ENCODE measurements at regions not wholly inside any gene's neighbourhood (a gene's known extent, or its start where the extent isn't known, plus 50 kb on each side); places are given as distances from the start of the nearest gene placed in this dataset.
A peak's percentile ranks its signal among the peaks of the same experiment; 100 is the strongest.

GRCh38 chr1:88221411-88221810 lies 462.7 kb upstream of the PKN2 start:
- H3K27ac ChIP-seq (ENCODE audit: low read length): no peak overlapping the region
- no peak for DNase-seq
- H3K36me3 ChIP-seq (ENCODE audit: control insufficient read depth, insufficient read depth, low read length): no peaks in the 10 kb centered on the region
- no CpG with 5 or more reads among the region's 2 CpGs for WGBS (ENCODE audit: insufficient coverage, low lambda C conversion rate)
- no peaks in the 10 kb centered on the region for H3K9me3 ChIP-seq (ENCODE audit: control insufficient read depth, low read depth, low read length)
- H3K4me3 ChIP-seq (ENCODE audit: low read length): no peak overlapping the region
- peaks cover 21% of the 10 kb centered on the region for H3K4me1 ChIP-seq (ENCODE audit: control insufficient read depth, insufficient read depth, low read length)
- no peaks in the 10 kb centered on the region for H3K27me3 ChIP-seq (ENCODE audit: control insufficient read depth, insufficient read depth, low read length)

DNA sequence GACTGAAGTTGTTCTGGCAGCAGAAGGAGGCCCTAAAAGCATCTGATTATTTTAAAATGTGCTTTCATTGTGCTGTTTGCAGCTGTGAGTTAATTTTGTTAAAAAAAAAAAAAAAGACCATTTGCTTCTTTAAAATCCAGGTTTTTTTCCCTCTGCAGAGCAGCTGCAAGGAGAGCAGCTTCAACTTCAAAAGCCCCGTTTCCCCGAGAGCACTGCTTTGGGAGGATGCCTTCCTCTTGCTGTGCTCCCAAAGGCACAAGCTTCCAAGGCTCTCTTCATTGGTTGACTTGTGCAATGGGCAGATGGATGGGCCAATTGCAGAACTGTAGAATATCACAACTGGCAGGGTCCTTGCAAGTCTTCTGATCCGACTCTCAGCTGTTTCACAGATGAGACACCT lies 459.2 kb upstream of the PKN2 start:
- no peak for DNase-seq
- no peak overlapping the region for H3K27ac ChIP-seq (ENCODE audit: low read length)
- H3K4me1 ChIP-seq (ENCODE audit: control insufficient read depth, insufficient read depth, low read length): peaks cover 11% of the 10 kb centered on the region
- H3K27me3 ChIP-seq (ENCODE audit: control insufficient read depth, insufficient read depth, low read length): no peaks in the 10 kb centered on the region
- no peaks in the 10 kb centered on the region for H3K36me3 ChIP-seq (ENCODE audit: control insufficient read depth, insufficient read depth, low read length)
- no peaks in the 10 kb centered on the region for H3K9me3 ChIP-seq (ENCODE audit: control insufficient read depth, low read depth, low read length)
- no CpG with 5 or more reads among the region's 3 CpGs for WGBS (ENCODE audit: insufficient coverage, low lambda C conversion rate)
- no peak overlapping the region for H3K4me3 ChIP-seq (ENCODE audit: low read length)

GRCh38 chr1:88228114-88228513 lies 456.0 kb upstream of the PKN2 start:
- H3K36me3 ChIP-seq (ENCODE audit: control insufficient read depth, insufficient read depth, low read length): no peaks in the 10 kb centered on the region
- no peaks in the 10 kb centered on the region for H3K9me3 ChIP-seq (ENCODE audit: control insufficient read depth, low read depth, low read length)
- H3K4me3 ChIP-seq (ENCODE audit: low read length): no peak overlapping the region
- no peaks in the 10 kb centered on the region for H3K27me3 ChIP-seq (ENCODE audit: control insufficient read depth, insufficient read depth, low read length)
- H3K4me1 ChIP-seq (ENCODE audit: control insufficient read depth, insufficient read depth, low read length): peaks cover 3% of the 10 kb centered on the region
- DNase-seq: peak; percentile 5 to 39
- no CpG with 5 or more reads among the region's 3 CpGs for WGBS (ENCODE audit: insufficient coverage, low lambda C conversion rate)
- H3K27ac ChIP-seq (ENCODE audit: low read length): no peak overlapping the region

DNA sequence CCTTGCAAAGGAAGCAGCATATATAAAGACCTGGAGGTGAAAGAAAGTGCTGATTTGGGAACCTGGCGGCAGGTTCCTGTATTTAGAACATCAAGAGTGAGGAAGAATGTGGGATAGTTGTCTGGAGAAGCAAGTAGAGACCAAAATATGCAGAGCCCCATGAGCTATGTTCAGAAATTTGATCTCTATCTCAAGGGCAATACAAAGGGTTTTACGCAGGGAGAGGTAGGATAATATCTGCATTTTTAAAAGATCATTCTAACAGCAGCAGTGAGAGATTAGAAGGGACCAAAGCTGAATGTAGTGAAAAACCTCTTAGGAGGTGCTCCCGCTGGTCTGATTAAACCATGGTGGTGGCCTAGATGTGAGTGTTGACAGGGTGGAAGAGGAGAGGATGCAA lies 453.9 kb upstream of the PKN2 start:
- DNase-seq: no peak
- 100% methylated on average over 1 of the region's 3 CpGs for WGBS (ENCODE audit: insufficient coverage, low lambda C conversion rate)

GRCh38 chr1:88237058-88237457 lies 447.0 kb upstream of the PKN2 start:
- H3K27me3 ChIP-seq (ENCODE audit: control insufficient read depth, insufficient read depth, low read length): no peaks in the 10 kb centered on the region
- H3K9me3 ChIP-seq (ENCODE audit: control insufficient read depth, low read depth, low read length): peaks cover 5% of the 10 kb centered on the region
- no CpG with 5 or more reads among the region's 3 CpGs for WGBS (ENCODE audit: insufficient coverage, low lambda C conversion rate)
- no peaks in the 10 kb centered on the region for H3K36me3 ChIP-seq (ENCODE audit: control insufficient read depth, insufficient read depth, low read length)
- H3K4me3 ChIP-seq (ENCODE audit: low read length): no peak overlapping the region
- no peaks in the 10 kb centered on the region for H3K4me1 ChIP-seq (ENCODE audit: control insufficient read depth, insufficient read depth, low read length)
- no peak overlapping the region for H3K27ac ChIP-seq (ENCODE audit: low read length)
- DNase-seq: no peak

More for the DNA sequence above, 453.9 kb upstream of the PKN2 start:
- Histone ChIP-seq H3K27ac (ENCODE audit: low read length) (no peak overlapping the region), H3K9me3 (ENCODE audit: control insufficient read depth, low read depth, low read length) (no peaks in the 10 kb centered on the region), H3K4me3 (ENCODE audit: low read length) (no peak overlapping the region), H3K27me3 (ENCODE audit: control insufficient read depth, insufficient read depth, low read length) (no peaks in the 10 kb centered on the region), H3K36me3 (ENCODE audit: control insufficient read depth, insufficient read depth, low read length) (no peaks in the 10 kb centered on the region), H3K4me1 (ENCODE audit: control insufficient read depth, insufficient read depth, low read length) (peaks cover 3% of the 10 kb centered on the region)

DNA sequence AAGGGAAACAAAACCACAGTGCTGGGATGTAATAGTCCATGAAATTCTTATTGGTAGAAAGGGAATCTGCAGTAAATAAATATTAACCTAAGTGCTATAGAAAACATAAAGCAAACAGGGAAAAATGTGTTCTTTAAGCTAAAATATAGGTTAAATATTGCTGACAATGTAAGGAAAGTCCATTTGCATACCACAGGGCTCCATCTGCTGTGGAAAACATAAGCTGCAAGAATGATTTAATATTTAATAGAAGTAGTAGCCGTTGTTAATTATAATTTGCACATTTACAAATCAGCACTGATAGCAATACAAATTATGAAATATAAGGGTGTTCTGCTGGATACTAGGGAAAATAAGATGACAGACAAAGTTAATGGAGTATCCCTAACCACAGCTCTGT lies 444.9 kb upstream of the PKN2 start:
- Histone ChIP-seq H3K27ac (ENCODE audit: low read length) (no peak overlapping the region), H3K9me3 (ENCODE audit: control insufficient read depth, low read depth, low read length) (peaks cover 5% of the 10 kb centered on the region), H3K36me3 (ENCODE audit: control insufficient read depth, insufficient read depth, low read length) (no peaks in the 10 kb centered on the region), H3K4me3 (ENCODE audit: low read length) (no peak overlapping the region), H3K4me1 (ENCODE audit: control insufficient read depth, insufficient read depth, low read length) (no peaks in the 10 kb centered on the region), H3K27me3 (ENCODE audit: control insufficient read depth, insufficient read depth, low read length) (no peaks in the 10 kb centered on the region)
- DNase-seq: no peak
- WGBS (ENCODE audit: insufficient coverage, low lambda C conversion rate): 50% methylated on average over 1 of the region's 1 CpG

- H3K27ac ChIP-seq (ENCODE audit: low read length): no peak overlapping the region
These were observed 436.4 kb upstream of the PKN2 start for GRCh38 chr1:88247666-88248065.

GRCh38 chr1:88250915-88251314 lies 433.2 kb upstream of the PKN2 start:
- Histone ChIP-seq H3K4me3 (ENCODE audit: low read length) (no peak overlapping the region), H3K27me3 (ENCODE audit: control insufficient read depth, insufficient read depth, low read length) (no peaks in the 10 kb centered on the region), H3K9me3 (ENCODE audit: control insufficient read depth, low read depth, low read length) (no peaks in the 10 kb centered on the region), H3K27ac (ENCODE audit: low read length) (no peak overlapping the region), H3K36me3 (ENCODE audit: control insufficient read depth, insufficient read depth, low read length) (no peaks in the 10 kb centered on the region), H3K4me1 (ENCODE audit: control insufficient read depth, insufficient read depth, low read length) (no peaks in the 10 kb centered on the region)
- DNase-seq: no peak

More at GRCh38 chr1:88247666-88248065, 436.4 kb upstream of the PKN2 start:
- no peaks in the 10 kb centered on the region for H3K4me1 ChIP-seq (ENCODE audit: control insufficient read depth, insufficient read depth, low read length)
- no peaks in the 10 kb centered on the region for H3K27me3 ChIP-seq (ENCODE audit: control insufficient read depth, insufficient read depth, low read length)
- no peaks in the 10 kb centered on the region for H3K36me3 ChIP-seq (ENCODE audit: control insufficient read depth, insufficient read depth, low read length)
- no peaks in the 10 kb centered on the region for H3K9me3 ChIP-seq (ENCODE audit: control insufficient read depth, low read depth, low read length)
- DNase-seq: no peak
- H3K4me3 ChIP-seq (ENCODE audit: low read length): no peak overlapping the region

DNA sequence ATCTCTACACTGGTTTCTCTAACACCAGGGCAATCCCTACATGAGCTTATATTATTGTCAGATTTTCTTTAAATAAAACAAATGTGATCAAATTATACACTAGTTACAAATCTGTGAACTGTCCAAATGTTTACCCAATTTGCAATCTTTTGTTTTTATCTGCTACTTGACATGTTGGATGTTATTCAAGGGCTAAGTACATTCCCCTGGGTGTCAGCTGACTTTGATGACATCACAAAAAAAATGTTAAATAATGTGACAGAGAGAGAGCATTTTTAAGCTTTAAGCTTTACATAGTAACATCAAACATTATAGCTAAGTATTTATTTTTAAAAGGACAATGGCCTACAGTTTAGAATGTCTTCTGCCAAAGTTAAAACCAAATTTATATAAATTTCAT lies 431.3 kb upstream of the PKN2 start:
- Histone ChIP-seq H3K27ac (ENCODE audit: low read length) (no peak overlapping the region), H3K4me3 (ENCODE audit: low read length) (no peak overlapping the region), H3K27me3 (ENCODE audit: control insufficient read depth, insufficient read depth, low read length) (no peaks in the 10 kb centered on the region), H3K9me3 (ENCODE audit: control insufficient read depth, low read depth, low read length) (no peaks in the 10 kb centered on the region), H3K4me1 (ENCODE audit: control insufficient read depth, insufficient read depth, low read length) (no peaks in the 10 kb centered on the region), H3K36me3 (ENCODE audit: control insufficient read depth, insufficient read depth, low read length) (no peaks in the 10 kb centered on the region)
- no peak for DNase-seq

GRCh38 chr1:88265606-88266005 lies 418.5 kb upstream of the PKN2 start:
- H3K36me3 ChIP-seq (ENCODE audit: control insufficient read depth, insufficient read depth, low read length): no peaks in the 10 kb centered on the region
- no peak overlapping the region for H3K27ac ChIP-seq (ENCODE audit: low read length)
- WGBS (ENCODE audit: insufficient coverage, low lambda C conversion rate): no CpG with 5 or more reads among the region's 1 CpG
- no peaks in the 10 kb centered on the region for H3K27me3 ChIP-seq (ENCODE audit: control insufficient read depth, insufficient read depth, low read length)
- DNase-seq: no peak
- no peaks in the 10 kb centered on the region for H3K9me3 ChIP-seq (ENCODE audit: control insufficient read depth, low read depth, low read length)
- no peaks in the 10 kb centered on the region for H3K4me1 ChIP-seq (ENCODE audit: control insufficient read depth, insufficient read depth, low read length)
- H3K4me3 ChIP-seq (ENCODE audit: low read length): no peak overlapping the region

- Histone ChIP-seq H3K27ac (ENCODE audit: low read length) (no peak overlapping the region), H3K4me1 (ENCODE audit: control insufficient read depth, insufficient read depth, low read length) (no peaks in the 10 kb centered on the region), H3K9me3 (ENCODE audit: control insufficient read depth, low read depth, low read length) (no peaks in the 10 kb centered on the region), H3K36me3 (ENCODE audit: control insufficient read depth, insufficient read depth, low read length) (no peaks in the 10 kb centered on the region), H3K4me3 (ENCODE audit: low read length) (no peak overlapping the region), H3K27me3 (ENCODE audit: control insufficient read depth, insufficient read depth, low read length) (no peaks in the 10 kb centered on the region)
- WGBS (ENCODE audit: insufficient coverage, low lambda C conversion rate): 100% methylated on average over 1 of the region's 1 CpG
- DNase-seq: no peak
These were observed 418.0 kb upstream of the PKN2 start for GRCh38 chr1:88266051-88266450.
